ENCODE measurements at regions not wholly inside any gene's neighbourhood (a gene's known extent, or its start where the extent isn't known, plus 50 kb on each side); places are given as distances from the start of the nearest gene placed in this dataset.

- WGBS (ENCODE audit: low lambda C conversion rate): 3% methylated on average over 7 of the region's 7 CpGs
- POLR2A ChIA-PET: no interaction called here
Measured at GRCh38 chr13:111875915-111876314, 191.0 kb upstream of the SOX1 start.

GRCh38 chr13:111876506-111876905 lies 190.4 kb upstream of the SOX1 start:
- no peak overlapping the region for H2AFZ ChIP-seq (ENCODE audit: low read depth)
- no peaks in the 10 kb centered on the region for H3K9me2 ChIP-seq
- no peak overlapping the region for H3K27ac ChIP-seq (ENCODE audit: low read depth in 2 of 2, low read length in 1 of 2)
- no peak overlapping the region for H3K4me3 ChIP-seq (ENCODE audit: low read depth in 2 of 2, low read length in 1 of 2)
- no peak overlapping the region for H3K4me2 ChIP-seq
- no peaks in the 10 kb centered on the region for H3K79me2 ChIP-seq (ENCODE audit: insufficient read depth)
- no peaks in the 10 kb centered on the region for H3K36me3 ChIP-seq (replicated peaks in 1 of 2; ENCODE audit: control insufficient read depth in 1 of 2, insufficient read depth in 2 of 2, low read length in 1 of 2)
- DNase-seq: no peak
- no peaks in the 10 kb centered on the region for H3K9me3 ChIP-seq
- ChIA-PET CTCF (no interaction called here), POLR2A (no interaction called here)
- no peaks in the 10 kb centered on the region for H3F3A ChIP-seq (replicated peaks; ENCODE audit: insufficient read depth)
- no peaks in the 10 kb centered on the region for H3K4me1 ChIP-seq (ENCODE audit: control insufficient read depth in 1 of 2, insufficient read depth in 2 of 2, low read depth in 1 of 2, low read length in 1 of 2)
- no peak overlapping the region for H3K9ac ChIP-seq
- H4K20me1 ChIP-seq (ENCODE audit: insufficient read depth): no peaks in the 10 kb centered on the region
- no peaks in the 10 kb centered on the region; the same call in 1 of the 2 replicates for H3K27me3 ChIP-seq (ENCODE audit: insufficient read depth)
- 2% methylated on average over 4 of the region's 4 CpGs for WGBS (ENCODE audit: low lambda C conversion rate)
- TF ChIP-seq USF1 (IDR thresholded peaks at IDR 0.05; ENCODE audit: borderline replicate concordance, low read depth) (no peak), FOSL2 (IDR thresholded peaks at IDR 0.05; ENCODE audit: borderline replicate concordance, low read depth) (no peak), EZH2phosphoT487 (IDR thresholded peaks at IDR 0.05; ENCODE audit: borderline replicate concordance, low read depth) (no peak), REST (IDR thresholded peaks at IDR 0.05; ENCODE audit: low read depth, low read length) (no peak), SMC3 (IDR thresholded peaks at IDR 0.05; ENCODE audit: low read depth, low read length) (no peak), FOXM1 (IDR thresholded peaks at IDR 0.05; ENCODE audit: low read depth) (no peak)

More at GRCh38 chr13:111875915-111876314, 191.0 kb upstream of the SOX1 start:
- DNase-seq: no peak
- Histone ChIP-seq H3K27ac (ENCODE audit: low read depth in 2 of 2, low read length in 1 of 2) (no peak overlapping the region), H3K36me3 (replicated peaks in 1 of 2; ENCODE audit: control insufficient read depth in 1 of 2, insufficient read depth in 2 of 2, low read length in 1 of 2) (no peaks in the 10 kb centered on the region), H3K4me2 (no peak overlapping the region), H3K9me3 (no peaks in the 10 kb centered on the region), H3F3A (replicated peaks; ENCODE audit: insufficient read depth) (no peaks in the 10 kb centered on the region), H3K27me3 (ENCODE audit: insufficient read depth) (no peaks in the 10 kb centered on the region; the same call in 1 of the 2 replicates), H3K9ac (no peak overlapping the region), H3K4me3 (ENCODE audit: low read depth in 2 of 2, low read length in 1 of 2) (no peak overlapping the region), H3K79me2 (ENCODE audit: insufficient read depth) (no peaks in the 10 kb centered on the region), H2AFZ (ENCODE audit: low read depth) (no peak overlapping the region), H4K20me1 (ENCODE audit: insufficient read depth) (no peaks in the 10 kb centered on the region), H3K9me2 (no peaks in the 10 kb centered on the region), H3K4me1 (ENCODE audit: control insufficient read depth in 1 of 2, insufficient read depth in 2 of 2, low read depth in 1 of 2, low read length in 1 of 2) (no peaks in the 10 kb centered on the region)
- TF ChIP-seq ZBTB33 (IDR thresholded peaks at IDR 0.05; ENCODE audit: borderline replicate concordance, low read depth) (no peak), EZH2phosphoT487 (IDR thresholded peaks at IDR 0.05; ENCODE audit: borderline replicate concordance, low read depth) (no peak), MAX (IDR thresholded peaks at IDR 0.05; ENCODE audit: low read depth) (no peak), MEF2A (IDR thresholded peaks at IDR 0.05; ENCODE audit: borderline replicate concordance, low read depth) (no peak), MXI1 (IDR thresholded peaks at IDR 0.05; ENCODE audit: low read depth, low read length) (no peak), RAD21 (IDR thresholded peaks at IDR 0.05; ENCODE audit: low read length) (no peak), RXRA (IDR thresholded peaks at IDR 0.05; ENCODE audit: borderline replicate concordance, low read depth) (no peak), NRF1 (IDR thresholded peaks at IDR 0.05; ENCODE audit: low read depth, low read length) (no peak), RCOR1 (IDR thresholded peaks at IDR 0.05; ENCODE audit: low read length) (no peak), USF1 (IDR thresholded peaks at IDR 0.05; ENCODE audit: borderline replicate concordance, low read depth) (no peak), TCF12 (IDR thresholded peaks at IDR 0.05) (no peak), USF2 (IDR thresholded peaks at IDR 0.05; ENCODE audit: borderline replicate concordance, low read depth, low read length) (no peak), CHD2 (IDR thresholded peaks at IDR 0.05; ENCODE audit: low read length, partially characterized antibody) (no peak)
- CTCF ChIA-PET: no interaction called here

Data from SK-N-SH (cell line).